Ascending aorta (tissue), 2 donors: ENCODE measurements at regions not wholly inside any gene's neighbourhood (a gene's known extent, or its start where the extent isn't known, plus 50 kb on each side); places are given as distances from the start of the nearest gene placed in this dataset.

Source experiments
- DNase-seq, 2 donors: peaks; one replicate each; pipeline ENCODE4 v3.0.0-alpha.2; 2019; ENCODE audit warnings: low spot score in 2 of 2
- H3K27ac ChIP-seq, 2 donors: fragments of 200-600 bp; sonication (generic); one replicate each; pipeline ENCODE4 v1.5.1; 2016 to 2017; ENCODE audit warnings: mild to moderate bottlenecking in 1 of 2
- H3K27me3 ChIP-seq: fragments of 200-600 bp; sonication (generic); one replicate; pipeline ENCODE4 v1.5.1; 2017
- H3K36me3 ChIP-seq, 2 donors: fragments of 200-600 bp; sonication (generic); one replicate each; pipeline ENCODE4 v1.5.1; 2016
- H3K4me1 ChIP-seq, 2 donors: fragments of 200-600 bp; sonication (generic); one replicate each; pipeline ENCODE4 v1.5.1; 2016 to 2017; ENCODE audit warnings: mild to moderate bottlenecking in 1 of 2
- H3K4me3 ChIP-seq, 2 donors: fragments of 200-600 bp; sonication (generic); one replicate each; pipeline ENCODE4 v1.5.1; 2016 to 2017; ENCODE audit warnings: mild to moderate bottlenecking in 1 of 2
- H3K9me3 ChIP-seq, 2 donors: fragments of 200-600 bp; sonication (generic); one replicate each; pipeline ENCODE4 v1.5.1; 2016
- CTCF ChIP-seq, 3 experiments: fragments of 200-600 bp in 2 of 3; fragments of 450-650 bp in 1 of 3; sonication (generic) in 2 of 3; IDR thresholded peaks; one replicate each; pipeline ENCODE4 v1.5.1; 2016 to 2019; ENCODE audit warnings: antibody characterized with exemption in 3 of 3, mild to moderate bottlenecking in 1 of 3, moderate library complexity in 1 of 3
- intact Hi-C: fragments of 100-400 bp; cut with DNase I; formaldehyde crosslinking; loops from one replicate; pipeline ENCODE4 v1.15.1; 2023

- DNase-seq: no peak
Measured at GRCh38 chr12:111171832-111172231, 197.1 kb downstream of the PHETA1 start.

GRCh38 chr12:111171345-111171744 lies 197.6 kb downstream of the PHETA1 start:
- intact Hi-C loops: no loop called here
- no peaks in the 10 kb centered on the region for H3K27me3 ChIP-seq
- no peak for DNase-seq

More at GRCh38 chr12:111171832-111172231, 197.1 kb downstream of the PHETA1 start:
- H3K27ac ChIP-seq: no peak overlapping the region
- intact Hi-C loops: no loop called here
- H3K4me3 ChIP-seq: no peak overlapping the region
- no peaks in the 10 kb centered on the region for H3K4me1 ChIP-seq
- no peak for TF ChIP-seq CTCF (IDR thresholded peaks at IDR 0.05)
- H3K27me3 ChIP-seq: no peaks in the 10 kb centered on the region
- H3K9me3 ChIP-seq: no peaks in the 10 kb centered on the region
- H3K36me3 ChIP-seq: no peaks in the 10 kb centered on the region

GRCh38 chr12:111170543-111170942 lies 198.4 kb downstream of the PHETA1 start:
- no peaks in the 10 kb centered on the region for H3K9me3 ChIP-seq
- H3K36me3 ChIP-seq: no peaks in the 10 kb centered on the region
- H3K27me3 ChIP-seq: no peaks in the 10 kb centered on the region
- no peak for TF ChIP-seq CTCF (IDR thresholded peaks at IDR 0.05)
- no peak overlapping the region for H3K4me3 ChIP-seq
- no peak overlapping the region for H3K27ac ChIP-seq
- intact Hi-C loops: no loop called here
- no peaks in the 10 kb centered on the region for H3K4me1 ChIP-seq
- no peak for DNase-seq

More at GRCh38 chr12:111171345-111171744, 197.6 kb downstream of the PHETA1 start:
- TF ChIP-seq CTCF (IDR thresholded peaks at IDR 0.05): no peak
- H3K36me3 ChIP-seq: no peaks in the 10 kb centered on the region
- no peak overlapping the region for H3K27ac ChIP-seq
- no peak overlapping the region for H3K4me3 ChIP-seq
- H3K4me1 ChIP-seq: no peaks in the 10 kb centered on the region
- H3K9me3 ChIP-seq: no peaks in the 10 kb centered on the region

- no peak for TF ChIP-seq CTCF (IDR thresholded peaks at IDR 0.05)
- no peak overlapping the region for H3K4me3 ChIP-seq
- no peak overlapping the region for H3K27ac ChIP-seq
- H3K27me3 ChIP-seq: no peaks in the 10 kb centered on the region
- no peak for DNase-seq
- intact Hi-C loops: no loop called here
- H3K9me3 ChIP-seq: no peaks in the 10 kb centered on the region
- no peaks in the 10 kb centered on the region for H3K4me1 ChIP-seq
- H3K36me3 ChIP-seq: no peaks in the 10 kb centered on the region
Measured at GRCh38 chr12:111169456-111169855, 199.4 kb downstream of the PHETA1 start.

- TF ChIP-seq CTCF (IDR thresholded peaks at IDR 0.05): no peak
- DNase-seq: no peak
- Histone ChIP-seq H3K9me3 (no peaks in the 10 kb centered on the region), H3K36me3 (no peaks in the 10 kb centered on the region), H3K27ac (no peak overlapping the region), H3K27me3 (no peaks in the 10 kb centered on the region), H3K4me1 (no peaks in the 10 kb centered on the region), H3K4me3 (no peak overlapping the region)
- intact Hi-C loops: no loop called here
Measured at GRCh38 chr12:111169032-111169431, 199.9 kb downstream of the PHETA1 start.
